HUES48 (cell line): ENCODE measurements at regions not wholly inside any gene's neighbourhood (a gene's known extent, or its start where the extent isn't known, plus 50 kb on each side); places are given as distances from the start of the nearest gene placed in this dataset.
"Not testable (repeated sequence)": the region's sequence is repeated elsewhere in the genome, so short reads cannot be mapped to it uniquely, and the experiment has no call there.

ENCODE experiments used
- H3K27ac ChIP-seq: one replicate; pipeline ENCODE4 v1.7.0; 2013; ENCODE audit warnings: low read depth, low read length, inconsistent platforms
- H3K27me3 ChIP-seq: 2 replicates; pipeline ENCODE4 v1.6.1; 2013; ENCODE audit warnings: mild to moderate bottlenecking, low read length; ENCODE audit not compliant: control insufficient read depth, insufficient read depth
- H3K36me3 ChIP-seq: 2 replicates; pipeline ENCODE4 v1.6.1; 2013; ENCODE audit warnings: low read length; ENCODE audit not compliant: control insufficient read depth, insufficient read depth
- H3K4me1 ChIP-seq: 2 replicates; pipeline ENCODE4 v1.6.1; 2013; ENCODE audit warnings: mild to moderate bottlenecking, low read length; ENCODE audit not compliant: control insufficient read depth, insufficient read depth
- H3K4me3 ChIP-seq: 2 replicates; pipeline ENCODE4 v1.5.1; 2013; ENCODE audit warnings: mild to moderate bottlenecking, low read depth, low read length
- H3K9ac ChIP-seq: 2 replicates; pipeline ENCODE4 v1.6.1; 2013; ENCODE audit warnings: mild to moderate bottlenecking, low read depth, low read length, moderate library complexity
- H3K9me3 ChIP-seq: 2 replicates; pipeline ENCODE4 v1.6.1; 2013; ENCODE audit warnings: low read length; ENCODE audit not compliant: control insufficient read depth, insufficient read depth

GRCh38 chr6:57986584-57986983, 669.2 kb downstream of the PRIM2 start:
- H3K9me3 ChIP-seq: peaks cover 12% of the 10 kb centered on the region
- H3K4me1 ChIP-seq, H3K9ac ChIP-seq, H3K4me3 ChIP-seq, H3K27me3 ChIP-seq, H3K27ac ChIP-seq, H3K36me3 ChIP-seq: not testable (repeated sequence)

GRCh38 chr6:57989520-57990080, 672.2 kb downstream of the PRIM2 start:
- H3K4me1 ChIP-seq, H3K27ac ChIP-seq, H3K36me3 ChIP-seq, H3K9ac ChIP-seq, H3K27me3 ChIP-seq, H3K4me3 ChIP-seq: not testable (repeated sequence)
- peaks cover 21% of the 10 kb centered on the region for H3K9me3 ChIP-seq

DNA sequence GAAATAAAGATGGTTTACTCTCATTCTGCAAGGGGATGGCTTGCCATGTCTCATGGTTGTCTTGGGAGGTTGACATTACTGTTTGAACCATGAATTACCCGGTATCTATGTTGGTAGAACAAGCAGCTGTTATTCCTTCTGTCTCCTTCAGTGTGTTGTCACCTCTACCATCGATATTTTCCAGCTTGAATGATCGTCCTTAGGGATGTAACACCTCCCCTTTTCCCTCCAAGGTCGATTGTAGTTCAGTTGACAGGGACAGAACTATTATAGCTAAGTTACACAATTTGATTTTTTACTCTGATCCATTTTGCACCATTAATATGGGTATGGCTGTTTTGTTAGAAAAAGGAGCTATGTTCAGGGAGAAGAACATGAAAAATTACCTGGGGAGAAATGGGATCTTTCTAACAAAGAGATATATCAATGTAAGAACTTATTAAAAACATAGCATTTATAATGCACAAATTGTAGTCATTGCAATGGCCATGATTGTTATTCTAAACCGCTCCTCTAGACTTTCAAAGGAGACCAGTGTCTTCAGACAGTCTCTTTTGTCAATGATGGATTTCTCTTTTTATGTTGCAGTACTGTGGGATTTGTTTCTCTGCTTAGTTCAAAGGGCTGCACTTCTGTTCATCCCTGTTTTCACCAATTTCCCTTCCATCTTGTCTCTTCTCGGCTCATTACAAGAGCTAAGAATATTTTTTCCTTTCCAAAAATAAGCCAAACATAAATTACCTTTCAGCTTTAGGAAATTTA, 681.6 kb downstream of the PRIM2 start:
- peaks cover 13% of the 10 kb centered on the region for H3K9me3 ChIP-seq
- H3K36me3 ChIP-seq, H3K27me3 ChIP-seq, H3K9ac ChIP-seq, H3K27ac ChIP-seq, H3K4me1 ChIP-seq, H3K4me3 ChIP-seq: not testable (repeated sequence)

GRCh38 chr6:58000233-58000632, 682.8 kb downstream of the PRIM2 start:
- H3K9me3 ChIP-seq: peaks cover 15% of the 10 kb centered on the region
- H3K36me3 ChIP-seq, H3K27ac ChIP-seq, H3K27me3 ChIP-seq, H3K9ac ChIP-seq, H3K4me1 ChIP-seq, H3K4me3 ChIP-seq: not testable (repeated sequence)

DNA sequence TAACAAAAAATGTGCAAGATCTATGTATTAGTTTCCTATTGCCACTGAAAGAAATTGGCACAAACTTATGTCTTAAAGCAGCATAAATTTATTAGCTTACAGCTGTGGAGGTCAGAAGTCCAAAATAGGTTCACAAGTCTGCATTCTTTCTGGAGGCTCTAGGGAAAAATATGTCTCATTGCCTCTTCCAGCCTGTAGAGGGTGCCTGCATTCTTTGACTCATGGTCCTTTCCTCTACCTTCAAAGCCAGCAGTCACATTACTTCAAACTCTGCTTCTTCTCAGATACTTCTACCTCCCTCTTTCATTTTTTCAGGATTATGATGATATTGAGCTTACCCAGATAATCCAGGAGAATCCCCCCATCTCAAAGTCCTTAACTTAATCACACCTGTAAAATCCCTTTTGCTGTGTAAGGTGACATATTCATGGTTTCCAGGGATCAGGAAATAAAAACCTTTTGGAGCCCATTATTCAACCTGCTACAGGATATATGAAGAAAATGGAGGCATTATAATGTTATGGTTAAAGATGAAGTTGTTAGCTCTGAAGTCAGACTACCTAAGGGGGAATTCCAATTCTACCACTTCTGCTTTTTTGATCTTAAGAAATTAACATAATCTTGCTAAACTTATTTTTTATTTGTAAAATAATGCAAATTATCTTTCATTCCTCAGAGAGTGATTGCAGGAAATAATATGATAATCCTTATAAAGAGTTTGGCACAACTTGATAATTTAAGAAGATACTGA, 686.2 kb downstream of the PRIM2 start:
- H3K4me1 ChIP-seq, H3K4me3 ChIP-seq, H3K27ac ChIP-seq, H3K9ac ChIP-seq, H3K27me3 ChIP-seq, H3K36me3 ChIP-seq: not testable (repeated sequence)
- H3K9me3 ChIP-seq: peaks cover 28% of the 10 kb centered on the region

- H3K9me3 ChIP-seq: peaks cover 15% of the 10 kb centered on the region
- not testable (repeated sequence) for H3K9ac ChIP-seq, H3K27ac ChIP-seq, H3K36me3 ChIP-seq, H3K4me1 ChIP-seq, H3K4me3 ChIP-seq, H3K27me3 ChIP-seq
Observed at GRCh38 chr6:58007334-58008000, 690.0 kb downstream of the PRIM2 start.

GRCh38 chr6:58008001-58008335, 690.5 kb downstream of the PRIM2 start:
- H3K27ac ChIP-seq, H3K4me1 ChIP-seq, H3K4me3 ChIP-seq, H3K27me3 ChIP-seq, H3K9ac ChIP-seq, H3K36me3 ChIP-seq: not testable (repeated sequence)
- peaks cover 15% of the 10 kb centered on the region for H3K9me3 ChIP-seq

DNA sequence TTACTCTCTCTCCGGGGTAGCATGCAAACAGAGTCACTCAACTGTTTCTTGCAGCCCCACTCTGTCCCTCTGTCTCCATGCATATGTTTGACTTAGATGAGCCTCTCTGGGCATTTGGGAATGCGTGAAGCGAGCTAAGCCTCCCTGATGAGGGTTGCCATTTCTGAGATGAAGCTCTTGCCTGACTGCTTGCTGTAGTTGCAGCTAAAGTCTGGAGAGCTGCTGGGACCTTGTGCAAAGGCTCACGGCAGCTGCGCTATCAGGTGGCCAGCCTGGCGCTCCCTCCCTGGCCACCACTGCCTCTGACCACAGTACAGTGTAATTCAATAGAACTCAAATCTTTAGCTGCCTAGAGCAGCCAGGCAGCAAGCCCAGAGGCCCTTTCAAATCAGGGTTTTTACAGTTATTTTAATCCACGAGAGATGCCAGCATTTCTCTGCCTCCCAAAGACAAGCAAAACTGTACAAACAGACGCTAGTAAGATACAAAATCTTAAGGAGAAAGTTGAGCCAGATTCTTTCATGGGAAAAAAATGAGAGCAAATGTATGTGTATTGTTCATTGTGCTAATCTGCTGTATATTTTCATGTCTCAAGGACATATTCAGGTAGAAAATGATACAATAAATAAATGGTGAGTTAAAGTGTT, 694.6 kb downstream of the PRIM2 start:
- not testable (repeated sequence) for H3K4me1 ChIP-seq, H3K9ac ChIP-seq, H3K27me3 ChIP-seq, H3K4me3 ChIP-seq, H3K36me3 ChIP-seq, H3K27ac ChIP-seq
- H3K9me3 ChIP-seq: peaks cover 15% of the 10 kb centered on the region

DNA sequence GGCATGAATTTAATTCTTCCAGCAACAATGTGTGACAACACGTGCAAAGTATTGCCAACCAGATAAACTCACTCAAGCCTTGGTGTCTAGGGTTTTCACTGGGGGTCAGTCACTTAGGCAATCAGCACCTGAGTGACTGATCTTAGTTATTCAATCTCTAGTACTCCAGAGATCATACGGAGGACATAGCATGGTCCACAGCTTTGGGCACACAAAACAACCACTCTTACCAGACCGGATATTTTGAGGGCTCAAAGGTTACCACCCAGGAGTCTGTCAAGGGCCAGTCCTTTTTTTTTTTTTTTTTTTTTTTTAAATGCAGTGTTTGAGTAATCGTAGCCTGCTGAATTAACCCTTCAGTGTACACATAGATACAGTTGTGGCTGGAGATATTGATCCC, 699.2 kb downstream of the PRIM2 start:
- H3K36me3 ChIP-seq, H3K4me1 ChIP-seq, H3K27me3 ChIP-seq, H3K27ac ChIP-seq, H3K4me3 ChIP-seq, H3K9ac ChIP-seq: not testable (repeated sequence)
- H3K9me3 ChIP-seq: peaks cover 14% of the 10 kb centered on the region

DNA sequence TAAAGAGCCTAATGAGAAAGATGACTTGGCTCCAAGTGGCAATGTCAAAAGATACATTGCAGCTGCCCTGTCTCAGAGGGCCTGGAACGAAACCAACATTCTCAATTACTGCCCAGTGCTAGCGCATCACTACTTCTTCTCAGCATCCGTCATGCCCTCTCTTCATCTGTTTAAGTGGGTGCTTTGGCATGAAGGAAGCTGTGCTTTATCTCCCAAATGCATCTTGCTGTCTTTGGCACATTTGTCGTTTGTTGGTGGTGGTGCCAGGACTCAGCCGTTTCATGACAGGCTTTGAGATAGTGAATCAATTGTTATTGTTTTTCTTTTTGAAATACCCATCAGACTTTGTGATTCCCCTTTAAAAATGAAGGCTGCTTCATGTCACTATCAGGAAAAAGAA, 710.8 kb downstream of the PRIM2 start:
- H3K4me1 ChIP-seq, H3K4me3 ChIP-seq, H3K27me3 ChIP-seq, H3K36me3 ChIP-seq, H3K27ac ChIP-seq, H3K9ac ChIP-seq: not testable (repeated sequence)
- H3K9me3 ChIP-seq: peaks cover 17% of the 10 kb centered on the region

DNA sequence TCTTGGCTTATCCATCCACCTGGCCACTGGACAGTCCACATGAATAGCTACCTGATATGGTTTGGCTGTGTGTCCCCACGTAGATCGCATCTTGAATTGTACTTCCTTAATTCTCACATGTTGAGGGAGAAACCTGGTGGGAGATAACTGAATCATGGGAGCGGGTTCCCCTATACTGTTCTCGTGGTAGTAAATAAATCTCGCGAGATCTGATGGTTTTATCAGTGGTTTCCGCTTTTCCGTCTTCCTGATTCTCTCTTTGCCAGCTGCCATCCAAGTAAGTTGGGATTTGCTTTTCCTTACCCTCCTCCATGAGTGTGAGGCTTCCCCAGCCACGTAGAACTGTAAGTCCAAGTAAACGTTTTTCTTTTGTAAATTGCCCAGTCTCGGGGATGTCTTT, 720.8 kb downstream of the PRIM2 start:
- not testable (repeated sequence) for H3K27me3 ChIP-seq, H3K27ac ChIP-seq, H3K9ac ChIP-seq, H3K4me3 ChIP-seq, H3K9me3 ChIP-seq, H3K4me1 ChIP-seq, H3K36me3 ChIP-seq
